Upper lobe of left lung (tissue), 6 donors: ENCODE measurements at regions not wholly inside any gene's neighbourhood (a gene's known extent, or its start where the extent isn't known, plus 50 kb on each side); places are given as distances from the start of the nearest gene placed in this dataset.

ENCODE experiments used
- ATAC-seq, 2 donors: fragments of 200-7000 bp; cut with Tn5 transposase; one replicate each; pipeline ENCODE4 v1.9.1; 2022; ENCODE audit warnings: mild to moderate bottlenecking in 2 of 2, moderate library complexity in 2 of 2; ENCODE audit not compliant: low FRiP score in 2 of 2
- DNase-seq, 2 donors: peaks; one replicate each; pipeline ENCODE4 v3.0.0-alpha.2; 2019 to 2020
- H3K27ac ChIP-seq, 4 donors: fragments of 200-600 bp; sonication (generic); one replicate each; pipeline ENCODE4 v1.5.1; 2016 to 2019
- H3K27me3 ChIP-seq, 4 donors: fragments of 200-600 bp; sonication (generic); one replicate each; pipeline ENCODE4 v1.5.1; 2017 to 2019
- H3K36me3 ChIP-seq, 4 donors: fragments of 200-600 bp; sonication (generic); one replicate each; pipeline ENCODE4 v1.5.1; 2016 to 2019
- H3K4me1 ChIP-seq, 4 donors: fragments of 200-600 bp; sonication (generic); one replicate each; pipeline ENCODE4 v1.5.1; 2018 to 2019
- H3K4me3 ChIP-seq, 4 donors: fragments of 200-600 bp; sonication (generic); one replicate each; pipeline ENCODE4 v1.5.1; 2017 to 2019; ENCODE audit warnings: mild to moderate bottlenecking in 2 of 4, moderate library complexity in 1 of 4
- H3K9me3 ChIP-seq, 4 donors: fragments of 200-600 bp; sonication (generic); one replicate each; pipeline ENCODE4 v1.5.1; 2018 to 2019
- CTCF ChIP-seq, 6 experiments: fragments of 450-650 bp in 4 of 6; fragments of 200-600 bp in 2 of 6; sonication (generic) in 2 of 6; IDR thresholded peaks; one replicate each; pipeline ENCODE4 v1.5.1; 2016 to 2019; ENCODE audit warnings: antibody characterized with exemption in 6 of 6
- EP300 ChIP-seq, 4 donors: sonication (generic); formaldehyde crosslinking; IDR thresholded peaks; one replicate each; pipeline ENCODE4 v1.5.1; 2017; ENCODE audit warnings: antibody characterized with exemption in 4 of 4, control low read depth in 2 of 4
- POLR2A ChIP-seq, 4 donors: fragments of 450-650 bp; IDR thresholded peaks; one replicate each; pipeline ENCODE4 v1.5.1; 2016 to 2017; ENCODE audit warnings: antibody characterized with exemption in 4 of 4, mild to moderate bottlenecking in 2 of 4
- POLR2AphosphoS5 ChIP-seq, 2 donors: sonication (generic); formaldehyde crosslinking; IDR thresholded peaks; one replicate each; pipeline ENCODE4 v1.5.1; 2017; ENCODE audit warnings: antibody characterized with exemption in 2 of 2
- WGBS, 2 donors: methylation state at CpG; one replicate each; pipeline ENCODE4 v1.1.5; 2017 to 2018; 5-methylcytosine and 5-hydroxymethylcytosine counted together
- donor health status: DM: no; HTN: no; CAD: no; lungs with moderate emphysema.
- donor health status: DM: no; HTN: yes; CAD: no; lungs with severe emphysema.

GRCh38 chr2:123419976-123420375 lies 605.1 kb upstream of the CNTNAP5 start:
- H3K4me1 ChIP-seq = no peaks in the 10 kb centered on the region
- H3K27me3 ChIP-seq = no peaks in the 10 kb centered on the region
- H3K4me3 ChIP-seq = no peak overlapping the region

GRCh38 chr2:123434546-123435395 lies 590.3 kb upstream of the CNTNAP5 start:
- H3K4me3 ChIP-seq = no peak overlapping the region
- no peak overlapping the region for H3K27ac ChIP-seq
- H3K9me3 ChIP-seq = no peaks in the 10 kb centered on the region
- H3K36me3 ChIP-seq = no peaks in the 10 kb centered on the region
- 91 to 92% methylated on average over 6 of the region's 6 CpGs for WGBS, 2 donors
- DNase-seq = no peak
- TF ChIP-seq POLR2A (IDR thresholded peaks at IDR 0.05) = no peak
- TF ChIP-seq EP300 (IDR thresholded peaks at IDR 0.05) = no peak
- TF ChIP-seq CTCF (IDR thresholded peaks at IDR 0.05) = no peak
- no peak for TF ChIP-seq POLR2AphosphoS5 (IDR thresholded peaks at IDR 0.05)
- no peak for ATAC-seq
- H3K4me1 ChIP-seq = no peaks in the 10 kb centered on the region
- no peaks in the 10 kb centered on the region for H3K27me3 ChIP-seq

More at GRCh38 chr2:123419976-123420375, 605.1 kb upstream of the CNTNAP5 start:
- ATAC-seq (no peak), DNase-seq (no peak)
- no peak for TF ChIP-seq POLR2AphosphoS5 (IDR thresholded peaks at IDR 0.05)
- no peak for TF ChIP-seq EP300 (IDR thresholded peaks at IDR 0.05)
- TF ChIP-seq POLR2A (IDR thresholded peaks at IDR 0.05) = no peak
- TF ChIP-seq CTCF (IDR thresholded peaks at IDR 0.05) = no peak
- no peak overlapping the region for H3K27ac ChIP-seq
- no peaks in the 10 kb centered on the region for H3K9me3 ChIP-seq
- no peaks in the 10 kb centered on the region for H3K36me3 ChIP-seq

GRCh38 chr2:123438251-123438650 lies 586.8 kb upstream of the CNTNAP5 start:
- 71 to 74% methylated on average over 1 of the region's 1 CpG for WGBS, 2 donors
- no peak for DNase-seq
- TF ChIP-seq EP300 (IDR thresholded peaks at IDR 0.05) = no peak
- TF ChIP-seq POLR2AphosphoS5 (IDR thresholded peaks at IDR 0.05) = no peak
- TF ChIP-seq POLR2A (IDR thresholded peaks at IDR 0.05) = no peak
- TF ChIP-seq CTCF (IDR thresholded peaks at IDR 0.05) = no peak

GRCh38 chr2:123438675-123439074 lies 586.4 kb upstream of the CNTNAP5 start:
- no peaks in the 10 kb centered on the region for H3K27me3 ChIP-seq
- H3K4me1 ChIP-seq = no peaks in the 10 kb centered on the region
- H3K4me3 ChIP-seq = no peak overlapping the region
- no peak overlapping the region for H3K27ac ChIP-seq
- DNase-seq = no peak
- H3K36me3 ChIP-seq = no peaks in the 10 kb centered on the region
- H3K9me3 ChIP-seq = no peaks in the 10 kb centered on the region
- WGBS, 2 donors = 93 to 96% methylated on average over 2 of the region's 2 CpGs
- no peak for ATAC-seq
- TF ChIP-seq POLR2A (IDR thresholded peaks at IDR 0.05) = no peak
- no peak for TF ChIP-seq EP300 (IDR thresholded peaks at IDR 0.05)
- no peak for TF ChIP-seq CTCF (IDR thresholded peaks at IDR 0.05)
- no peak for TF ChIP-seq POLR2AphosphoS5 (IDR thresholded peaks at IDR 0.05)

More at GRCh38 chr2:123438251-123438650, 586.8 kb upstream of the CNTNAP5 start:
- H3K27ac ChIP-seq = no peak overlapping the region
- H3K27me3 ChIP-seq = no peaks in the 10 kb centered on the region
- no peaks in the 10 kb centered on the region for H3K4me1 ChIP-seq
- no peaks in the 10 kb centered on the region for H3K36me3 ChIP-seq
- H3K4me3 ChIP-seq = no peak overlapping the region
- ATAC-seq = no peak
- no peaks in the 10 kb centered on the region for H3K9me3 ChIP-seq

GRCh38 chr2:123448801-123449200 lies 576.3 kb upstream of the CNTNAP5 start:
- TF ChIP-seq CTCF (IDR thresholded peaks at IDR 0.05) (no peak), POLR2AphosphoS5 (IDR thresholded peaks at IDR 0.05) (no peak), POLR2A (IDR thresholded peaks at IDR 0.05) (no peak), EP300 (IDR thresholded peaks at IDR 0.05) (no peak)
- Histone ChIP-seq H3K4me1 (no peaks in the 10 kb centered on the region), H3K27me3 (no peaks in the 10 kb centered on the region), H3K4me3 (no peak overlapping the region), H3K36me3 (no peaks in the 10 kb centered on the region), H3K9me3 (no peaks in the 10 kb centered on the region), H3K27ac (no peak overlapping the region)
- ATAC-seq (no peak), DNase-seq (no peak)
- 77 to 82% methylated on average over 6 of the region's 6 CpGs for WGBS, 2 donors
